Stimulated activated naive B cell treated with anti-CD40 and anti-IgM and Interleukin-4, amounts not matched to agents 10 μg/mL and 1 μg/mL and 100 μg/mL, for 72 hours (primary cell): ENCODE measurements at regions not wholly inside any gene's neighbourhood (a gene's known extent, or its start where the extent isn't known, plus 50 kb on each side); places are given as distances from the start of the nearest gene placed in this dataset.

Experiments
- ATAC-seq, 2 donors: fragments of 150-1000 bp; cut with Tn5 transposase; replicated peaks; 2 replicates each; pipeline ENCODE4 v1.10.0; 2021; ENCODE audit warnings: moderate library complexity in 1 of 2
- DNase-seq: peaks from one replicate; pipeline ENCODE4 v3.0.0; 2021
- H3K27ac Mint-ChIP-seq: one replicate; pipeline ENCODE4 v1.8.0; 2022; ENCODE audit warnings: mild to moderate bottlenecking, mixed read lengths
- H3K27me3 Mint-ChIP-seq, 2 donors: one replicate each; pipeline ENCODE4 v1.8.0; 2022; ENCODE audit warnings: mixed read lengths in 2 of 2
- H3K36me3 Mint-ChIP-seq, 2 donors: one replicate each; pipeline ENCODE4 v1.8.0; 2022; ENCODE audit warnings: mixed read lengths in 2 of 2, mild to moderate bottlenecking in 1 of 2
- H3K4me1 Mint-ChIP-seq, 2 donors: one replicate each; pipeline ENCODE4 v1.8.0; 2022; ENCODE audit warnings: mixed read lengths in 2 of 2, mild to moderate bottlenecking in 1 of 2
- H3K4me3 Mint-ChIP-seq, 2 donors: one replicate each; pipeline ENCODE4 v1.8.0; 2022; ENCODE audit warnings: mild to moderate bottlenecking in 2 of 2, mixed read lengths in 2 of 2, moderate library complexity in 1 of 2
- H3K9me3 Mint-ChIP-seq, 2 donors: one replicate each; pipeline ENCODE4 v1.8.0; 2022; ENCODE audit warnings: mixed read lengths in 2 of 2, mild to moderate bottlenecking in 1 of 2

DNA sequence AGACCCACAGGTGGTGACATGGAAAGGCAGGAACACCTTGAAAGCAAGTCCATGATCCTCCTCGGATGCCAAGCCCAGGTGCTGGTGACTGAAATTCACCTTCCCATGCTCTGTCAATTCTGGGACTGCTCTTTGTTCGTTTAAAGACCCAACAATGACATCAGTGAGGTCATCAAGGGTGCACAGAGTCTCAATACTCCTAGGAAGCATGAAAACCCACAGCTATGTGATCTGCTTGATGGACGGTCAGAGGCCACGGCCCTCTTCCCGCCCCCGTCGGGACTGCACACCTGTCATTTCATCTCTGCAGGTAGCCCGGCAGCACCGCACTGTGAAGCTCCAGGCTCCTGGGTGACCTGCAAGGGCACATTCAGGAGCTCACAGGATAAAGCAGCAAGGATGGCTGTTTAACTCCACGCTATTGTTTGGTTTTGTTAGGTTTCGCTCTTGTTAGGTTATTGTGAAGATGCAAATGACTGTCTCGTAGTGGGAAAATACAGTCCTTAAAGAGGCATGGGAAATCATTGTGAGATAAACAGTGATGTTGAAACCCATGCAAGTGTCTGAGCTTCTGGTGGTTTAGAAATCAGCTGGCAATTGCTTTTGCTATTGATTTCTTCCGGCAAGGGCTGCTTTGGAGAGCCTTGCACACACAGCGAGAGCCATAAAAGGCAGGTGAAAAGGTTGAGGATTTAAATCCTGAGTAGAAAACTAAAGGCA, 124.8 kb upstream of the AJAP1 start:
- Mint-ChIP-seq H3K27ac (no peak overlapping the region), H3K4me3 (no peak overlapping the region), H3K36me3 (no peaks in the 10 kb centered on the region), H3K9me3 (no peaks in the 10 kb centered on the region), H3K4me1 (no peaks in the 10 kb centered on the region), H3K27me3 (peaks cover 0 to 12% of the 10 kb centered on the region in 2 donors)
- DNase-seq = no peak
- ATAC-seq = no peak

DNA sequence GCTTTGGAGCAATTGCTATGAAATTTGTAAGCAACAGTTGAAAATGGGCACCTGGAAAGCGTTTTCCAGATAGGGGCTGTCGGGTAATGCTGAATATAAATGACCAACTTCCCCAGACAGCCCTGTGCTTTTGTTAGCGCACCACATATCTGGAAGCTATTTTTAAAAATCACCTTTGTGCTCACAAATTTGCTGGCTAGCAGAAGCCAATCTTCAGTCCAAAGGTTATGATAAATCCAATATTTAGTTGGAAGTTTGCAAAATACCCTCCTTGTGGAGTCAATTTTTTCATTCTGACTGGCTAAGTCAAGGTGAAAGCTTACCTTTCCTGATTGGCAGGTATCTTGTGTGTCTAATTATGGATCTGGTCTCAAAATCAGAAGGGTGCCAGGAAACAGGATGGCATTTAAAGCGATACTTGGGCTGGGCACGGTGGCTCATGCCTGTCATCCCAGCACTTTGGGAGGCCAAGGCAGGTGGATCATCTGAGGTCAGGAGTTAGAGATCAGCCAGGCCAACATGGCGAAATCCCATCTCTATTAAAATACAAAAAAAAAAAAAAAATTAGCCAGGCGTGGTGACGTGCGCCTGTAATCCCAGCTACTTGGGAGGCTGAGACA, 124.1 kb upstream of the AJAP1 start:
- no peak for ATAC-seq
- Mint-ChIP-seq H3K4me3 (no peak overlapping the region), H3K27ac (no peak overlapping the region), H3K36me3 (no peaks in the 10 kb centered on the region), H3K4me1 (no peaks in the 10 kb centered on the region), H3K27me3 (peaks cover 4 to 12% of the 10 kb centered on the region in 2 donors), H3K9me3 (peaks cover 4 to 5% of the 10 kb centered on the region in 2 donors)
- no peak for DNase-seq

DNA sequence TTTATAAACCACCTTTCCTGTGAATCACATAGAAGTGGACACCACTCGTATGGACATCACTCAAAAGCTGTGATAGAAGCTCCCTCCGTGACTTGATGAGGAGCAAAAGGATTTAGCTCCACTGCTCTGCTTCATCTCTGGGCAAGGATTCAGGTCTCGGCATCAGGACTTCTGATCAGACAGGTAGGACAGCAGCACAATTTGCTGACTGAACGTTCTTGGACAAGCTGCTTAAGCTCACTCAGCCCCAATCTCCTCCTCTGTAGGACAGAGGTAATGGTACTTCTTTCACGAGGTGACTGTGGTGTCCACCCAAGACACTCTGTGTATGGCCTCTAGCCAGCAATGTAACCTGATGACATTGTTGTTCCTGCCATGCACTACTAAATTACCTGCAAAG, 122.6 kb upstream of the AJAP1 start:
- ATAC-seq (no peak), DNase-seq (no peak)
- peaks cover 5% of the 10 kb centered on the region in 2 donors for H3K9me3 Mint-ChIP-seq
- H3K36me3 Mint-ChIP-seq = no peaks in the 10 kb centered on the region
- H3K27me3 Mint-ChIP-seq = peaks cover 4 to 12% of the 10 kb centered on the region in 2 donors
- H3K4me1 Mint-ChIP-seq = no peaks in the 10 kb centered on the region
- no peak overlapping the region for H3K4me3 Mint-ChIP-seq
- H3K27ac Mint-ChIP-seq = no peak overlapping the region

DNA sequence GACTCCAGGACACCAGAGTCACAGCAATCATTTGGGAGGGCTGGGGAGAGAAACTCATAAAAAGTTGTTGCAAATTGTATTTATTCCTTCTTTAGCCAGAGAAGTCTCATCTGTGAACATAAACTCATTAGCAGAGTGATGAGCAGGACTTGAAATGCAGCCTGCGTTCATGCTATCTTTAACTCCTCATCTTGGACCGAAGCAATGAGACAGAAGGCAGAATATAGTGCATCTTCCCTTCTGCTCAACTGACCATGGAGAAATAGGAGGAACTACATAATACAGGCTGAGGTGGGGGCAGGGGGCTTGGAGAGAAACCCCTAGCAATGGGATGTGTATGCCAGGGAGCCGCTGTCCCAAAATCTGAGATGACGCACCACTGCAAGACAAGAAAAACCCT, 121.8 kb upstream of the AJAP1 start:
- Mint-ChIP-seq H3K9me3 (peaks cover 5% of the 10 kb centered on the region in 2 donors), H3K36me3 (no peaks in the 10 kb centered on the region), H3K4me3 (no peak overlapping the region)

DNA sequence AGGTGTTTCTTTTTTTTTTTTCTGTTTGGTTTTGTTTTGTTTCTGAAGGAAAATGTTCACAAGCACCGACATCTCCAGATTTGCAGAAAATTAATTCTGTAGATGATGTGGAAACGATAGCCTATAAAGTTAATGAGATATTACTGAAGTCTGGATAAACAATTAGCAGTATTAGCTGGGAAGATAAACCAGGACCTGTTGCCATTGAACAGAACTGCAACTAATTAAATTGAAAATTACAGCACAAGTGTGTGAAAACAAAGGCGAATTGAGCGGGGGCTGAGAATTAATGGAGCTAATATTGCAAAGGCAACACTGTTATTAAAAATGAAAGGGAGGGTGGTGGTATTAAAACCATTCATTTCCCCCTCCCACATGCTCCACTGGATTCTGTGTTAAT, 107.5 kb upstream of the AJAP1 start:
- Mint-ChIP-seq H3K27me3 (peaks cover 0 to 7% of the 10 kb centered on the region in 2 donors), H3K4me1 (no peaks in the 10 kb centered on the region), H3K27ac (no peak overlapping the region), H3K4me3 (no peak overlapping the region), H3K36me3 (no peaks in the 10 kb centered on the region), H3K9me3 (peaks cover 13% of the 10 kb centered on the region in 2 donors)
- no peak for ATAC-seq
- no peak for DNase-seq

More for the DNA sequence above, 121.8 kb upstream of the AJAP1 start:
- ATAC-seq (no peak), DNase-seq (no peak)
- Mint-ChIP-seq H3K4me1 (no peaks in the 10 kb centered on the region), H3K27ac (no peak overlapping the region), H3K27me3 (peaks cover 4 to 12% of the 10 kb centered on the region in 2 donors)

DNA sequence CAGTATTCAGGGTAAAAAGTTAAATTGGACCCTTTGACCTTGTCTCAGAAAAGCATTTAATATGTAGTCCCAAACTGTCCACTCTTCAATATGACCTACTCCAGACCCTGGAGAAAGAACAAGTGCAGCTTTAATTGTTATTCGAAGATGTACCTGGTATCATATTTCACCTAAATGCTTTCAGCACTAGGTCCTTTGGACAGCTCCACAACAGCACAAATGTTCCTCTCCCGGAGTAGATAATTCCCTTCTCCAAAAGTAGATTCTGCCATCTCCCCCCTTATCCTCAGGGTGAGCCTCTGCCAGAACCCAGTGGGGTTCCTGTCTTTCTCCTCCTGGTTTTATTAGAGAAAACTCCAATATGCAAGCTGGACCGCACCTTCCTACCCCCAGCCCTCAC, 104.5 kb upstream of the AJAP1 start:
- Mint-ChIP-seq H3K9me3 (no peaks in the 10 kb centered on the region), H3K4me1 (no peaks in the 10 kb centered on the region), H3K36me3 (no peaks in the 10 kb centered on the region), H3K27ac (no peak overlapping the region), H3K4me3 (no peak overlapping the region), H3K27me3 (peaks cover 0 to 7% of the 10 kb centered on the region in 2 donors)
- DNase-seq (no peak), ATAC-seq (no peak)

DNA sequence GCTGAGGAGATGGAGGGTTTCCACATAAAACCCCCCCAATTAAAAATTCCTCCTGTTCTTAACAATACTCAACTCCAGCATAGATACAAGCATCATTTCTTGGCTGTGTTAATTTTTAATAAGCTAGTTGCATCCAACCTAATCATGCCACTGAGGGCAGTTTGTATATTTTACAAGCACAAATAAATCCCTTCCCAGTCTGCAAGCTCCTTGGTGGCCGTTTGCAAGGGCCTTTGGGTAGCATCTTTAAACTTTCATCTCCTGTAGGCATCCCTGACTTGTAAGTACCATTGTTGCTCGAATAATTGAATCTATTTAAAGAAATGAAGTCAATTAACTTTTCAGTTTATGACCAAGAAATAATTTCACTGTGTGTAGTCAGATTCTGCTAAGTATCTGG, 103.5 kb upstream of the AJAP1 start:
- no peaks in the 10 kb centered on the region for H3K4me1 Mint-ChIP-seq
- ATAC-seq = no peak
- H3K36me3 Mint-ChIP-seq = no peaks in the 10 kb centered on the region
- no peak for DNase-seq
- H3K4me3 Mint-ChIP-seq = no peak overlapping the region
- no peak overlapping the region for H3K27ac Mint-ChIP-seq
- no peaks in the 10 kb centered on the region for H3K9me3 Mint-ChIP-seq
- H3K27me3 Mint-ChIP-seq = peaks cover 0 to 10% of the 10 kb centered on the region in 2 donors

DNA sequence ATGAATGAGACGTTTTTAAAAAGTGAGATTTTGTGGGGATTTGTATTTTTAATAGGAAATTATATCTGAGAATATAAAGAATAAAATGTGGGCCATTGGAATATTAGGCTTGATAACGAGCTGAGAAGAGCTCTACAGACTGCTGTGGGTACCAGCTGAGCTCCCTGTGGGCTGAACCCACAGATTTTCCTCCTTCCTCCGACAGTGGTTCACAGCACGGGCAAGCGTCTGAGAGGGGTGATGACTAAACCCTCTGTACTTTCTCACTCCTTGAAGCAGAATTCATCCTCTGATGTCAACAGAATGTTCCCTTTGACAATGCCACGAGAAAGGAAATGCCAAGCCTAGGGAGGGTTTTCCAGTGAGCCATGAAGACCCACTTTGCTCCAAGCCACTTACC, 102.7 kb upstream of the AJAP1 start:
- H3K36me3 Mint-ChIP-seq = no peaks in the 10 kb centered on the region
- no peak overlapping the region for H3K27ac Mint-ChIP-seq
- H3K4me3 Mint-ChIP-seq = no peak overlapping the region
- ATAC-seq (no peak), DNase-seq (no peak)
- H3K4me1 Mint-ChIP-seq = no peaks in the 10 kb centered on the region
- no peaks in the 10 kb centered on the region for H3K9me3 Mint-ChIP-seq
- peaks cover 0 to 10% of the 10 kb centered on the region in 2 donors for H3K27me3 Mint-ChIP-seq

DNA sequence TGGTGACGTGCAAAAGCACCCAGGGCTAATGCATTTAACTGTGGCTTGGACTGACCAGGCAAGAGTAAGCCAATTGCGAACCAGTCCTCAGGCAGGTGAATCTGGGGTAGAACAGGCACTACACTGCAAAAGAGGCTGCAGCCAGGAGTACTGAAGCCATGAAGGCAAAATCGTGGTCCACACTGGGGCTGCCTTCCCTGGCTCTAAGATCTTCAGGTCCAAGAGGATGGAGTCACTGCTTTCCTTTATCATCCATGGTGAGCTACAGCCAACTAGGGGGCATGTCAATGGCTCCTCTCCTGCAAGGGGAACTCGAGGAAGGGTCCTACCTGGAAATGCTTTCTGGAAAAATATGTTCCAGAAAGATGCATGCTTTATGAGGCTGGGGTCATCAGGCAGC, 100.6 kb upstream of the AJAP1 start:
- no peak for DNase-seq
- Mint-ChIP-seq H3K9me3 (no peaks in the 10 kb centered on the region), H3K4me3 (no peak overlapping the region), H3K27ac (no peak overlapping the region), H3K4me1 (no peaks in the 10 kb centered on the region), H3K36me3 (no peaks in the 10 kb centered on the region), H3K27me3 (peaks cover 2 to 11% of the 10 kb centered on the region in 2 donors)
- ATAC-seq = no peak

DNA sequence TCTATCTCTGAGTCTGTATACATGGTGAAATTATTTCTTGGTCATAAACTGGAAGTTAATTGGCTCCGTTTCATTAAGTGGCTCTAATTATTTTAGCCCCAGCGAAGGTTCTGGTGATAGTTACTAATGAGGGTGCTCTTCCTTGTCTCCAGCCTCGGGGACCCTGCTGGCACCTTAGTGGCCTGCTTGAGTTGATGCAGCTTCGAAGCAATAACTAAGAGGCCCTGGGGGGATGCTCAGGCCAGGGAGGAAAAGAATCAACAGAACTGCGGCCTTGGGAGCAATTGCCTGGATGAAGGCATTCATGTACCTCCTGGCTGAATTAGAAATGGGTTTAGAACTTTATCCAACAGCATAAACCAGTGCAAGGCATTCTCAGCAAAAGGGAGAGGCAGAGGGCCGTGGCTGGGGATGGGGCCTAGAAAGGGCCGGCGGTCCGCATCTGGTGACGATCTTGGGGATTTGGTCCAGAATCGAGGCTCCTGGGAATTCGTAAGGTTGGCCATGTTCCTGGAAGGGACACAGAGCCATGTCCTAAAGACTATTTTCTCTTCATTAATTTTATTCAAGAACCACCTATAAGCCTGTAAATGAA, 100.0 kb upstream of the AJAP1 start:
- no peak overlapping the region for H3K27ac Mint-ChIP-seq
- no peak for DNase-seq
- no peak for ATAC-seq
- no peaks in the 10 kb centered on the region for H3K4me1 Mint-ChIP-seq
- no peak overlapping the region for H3K4me3 Mint-ChIP-seq
- peaks cover 0 to 1% of the 10 kb centered on the region in 2 donors for H3K9me3 Mint-ChIP-seq
- H3K27me3 Mint-ChIP-seq = peaks cover 8 to 17% of the 10 kb centered on the region in 2 donors
- no peaks in the 10 kb centered on the region for H3K36me3 Mint-ChIP-seq

DNA sequence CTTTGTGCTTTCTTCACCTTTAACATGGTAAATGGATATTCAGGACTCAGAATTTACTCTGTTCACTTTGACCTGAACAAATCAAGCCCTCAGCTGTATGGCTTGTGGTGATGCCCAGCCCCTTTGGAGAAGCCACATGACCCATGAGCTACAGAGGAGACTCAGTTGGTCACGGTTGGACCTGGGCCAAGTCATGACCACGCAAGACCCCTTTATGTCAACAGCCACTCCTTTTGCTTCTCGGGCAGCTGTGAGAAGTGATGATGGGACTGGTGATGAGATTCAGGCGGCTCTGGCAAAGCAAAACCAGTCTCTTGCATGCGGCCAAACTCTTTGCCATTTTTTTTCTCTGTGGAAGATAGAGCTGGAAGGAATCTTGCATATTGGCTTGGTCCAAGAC, 96.5 kb upstream of the AJAP1 start:
- peaks cover 0 to 1% of the 10 kb centered on the region in 2 donors for H3K9me3 Mint-ChIP-seq
- H3K27me3 Mint-ChIP-seq = peaks cover 15 to 28% of the 10 kb centered on the region in 2 donors
- H3K4me1 Mint-ChIP-seq = peaks cover 0 to 5% of the 10 kb centered on the region in 2 donors
- no peaks in the 10 kb centered on the region for H3K36me3 Mint-ChIP-seq
- ATAC-seq (no peak), DNase-seq (no peak)
- H3K27ac Mint-ChIP-seq = no peak overlapping the region
- H3K4me3 Mint-ChIP-seq = no peak overlapping the region

DNA sequence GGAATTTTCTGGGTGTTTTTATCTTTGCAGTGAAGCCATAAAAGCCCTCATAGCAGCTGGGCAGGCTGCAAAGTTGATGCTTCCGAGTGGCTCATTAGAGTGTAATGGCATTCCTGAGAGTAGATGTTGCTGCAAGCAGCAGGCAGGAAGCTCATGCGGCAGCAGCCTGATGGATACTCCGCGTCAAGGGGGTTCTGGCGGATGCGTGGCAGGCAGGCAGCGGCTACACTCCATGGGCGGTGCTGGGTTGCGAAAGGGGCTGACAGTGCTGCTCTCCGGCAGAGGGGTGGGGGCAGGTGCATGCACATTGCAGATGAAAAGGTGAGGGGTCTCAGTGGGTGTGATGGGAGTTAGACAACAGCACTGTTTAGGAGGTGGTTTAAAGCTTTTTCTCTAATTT, 93.2 kb upstream of the AJAP1 start:
- Mint-ChIP-seq H3K27me3 (peaks cover 24 to 31% of the 10 kb centered on the region in 2 donors), H3K36me3 (no peaks in the 10 kb centered on the region), H3K9me3 (peaks cover under 1 to 3% of the 10 kb centered on the region in 2 donors), H3K4me3 (no peak overlapping the region), H3K4me1 (peaks cover 0 to 5% of the 10 kb centered on the region in 2 donors), H3K27ac (no peak overlapping the region)
- no peak for DNase-seq
- no peak for ATAC-seq

DNA sequence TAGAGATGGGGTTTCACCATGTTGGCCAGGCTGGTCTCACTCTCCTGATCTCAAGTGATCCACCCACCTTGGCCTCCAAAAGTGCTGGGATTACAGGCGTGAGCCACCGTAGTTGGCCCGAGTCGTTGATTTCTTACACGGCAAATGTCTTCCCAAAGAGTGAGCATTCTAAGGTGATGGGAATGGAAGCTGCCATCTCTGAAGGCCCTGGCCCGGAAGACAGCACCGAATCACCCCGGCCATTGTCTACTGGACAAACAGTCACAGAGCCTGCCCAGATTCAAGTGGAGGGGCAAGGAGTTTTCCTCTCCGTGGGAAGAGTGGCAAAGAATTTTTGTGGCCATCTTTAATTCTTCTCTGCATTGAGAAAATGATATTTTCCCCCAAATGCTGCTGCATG, 92.1 kb upstream of the AJAP1 start:
- Mint-ChIP-seq H3K4me1 (peaks cover 0 to 5% of the 10 kb centered on the region in 2 donors), H3K27ac (no peak overlapping the region), H3K4me3 (no peak overlapping the region), H3K36me3 (no peaks in the 10 kb centered on the region), H3K9me3 (peaks cover 5% of the 10 kb centered on the region in 2 donors), H3K27me3 (peaks cover 32 to 35% of the 10 kb centered on the region in 2 donors)
- ATAC-seq = no peak
- no peak for DNase-seq

DNA sequence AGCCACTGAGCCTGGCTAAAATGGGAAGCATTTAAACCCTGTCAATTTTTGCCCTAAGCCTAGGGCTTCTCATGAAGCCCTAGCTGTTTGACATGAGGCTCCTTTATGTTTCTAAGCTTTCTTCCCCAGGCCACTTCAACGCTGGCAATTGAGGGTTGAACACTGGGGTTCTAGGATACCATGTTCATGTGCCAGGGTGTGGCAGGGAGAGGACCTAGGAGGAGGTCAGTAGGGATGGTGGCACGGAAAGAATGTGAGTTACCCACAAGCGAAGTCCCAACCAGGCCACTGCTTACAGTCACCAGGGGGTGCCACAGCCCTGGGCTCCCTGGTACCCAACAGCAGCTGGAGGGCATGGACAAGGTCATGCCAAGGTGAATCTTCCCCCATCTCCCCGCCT, 90.8 kb upstream of the AJAP1 start:
- Mint-ChIP-seq H3K27me3 (peaks cover 31 to 35% of the 10 kb centered on the region in 2 donors), H3K9me3 (peaks cover 13 to 16% of the 10 kb centered on the region in 2 donors), H3K4me1 (peaks cover 0 to 5% of the 10 kb centered on the region in 2 donors), H3K4me3 (no peak overlapping the region), H3K27ac (no peak overlapping the region), H3K36me3 (no peaks in the 10 kb centered on the region)
- DNase-seq (no peak), ATAC-seq (no peak)

DNA sequence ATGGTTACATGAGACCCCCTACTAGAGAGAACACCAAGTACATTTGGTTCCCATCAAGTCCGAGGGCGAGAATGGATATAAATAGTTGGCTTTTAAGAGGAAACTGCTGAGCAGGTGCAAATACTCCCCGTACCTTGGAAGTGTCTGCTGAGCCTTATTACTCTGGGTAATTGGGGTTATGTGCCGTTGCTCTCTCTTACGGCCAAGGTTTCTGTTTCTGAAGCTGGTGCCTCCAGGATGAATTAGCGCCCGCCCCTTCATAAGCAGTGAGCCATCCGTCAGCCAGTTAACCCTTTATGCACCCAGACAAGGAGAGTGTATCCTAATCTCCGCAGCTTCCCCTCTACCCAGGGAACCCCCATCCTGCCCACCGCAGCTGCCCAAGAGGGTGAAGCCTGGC, 90.4 kb upstream of the AJAP1 start:
- Mint-ChIP-seq H3K27ac (no peak overlapping the region), H3K9me3 (peaks cover 13 to 17% of the 10 kb centered on the region in 2 donors), H3K4me1 (peaks cover 0 to 5% of the 10 kb centered on the region in 2 donors), H3K27me3 (peaks cover 27 to 31% of the 10 kb centered on the region in 2 donors), H3K4me3 (no peak overlapping the region), H3K36me3 (no peaks in the 10 kb centered on the region)
- no peak for ATAC-seq
- DNase-seq = no peak
